Smooth muscle cell (in vitro differentiated cells): ENCODE measurements at regions not wholly inside any gene's neighbourhood (a gene's known extent, or its start where the extent isn't known, plus 50 kb on each side); places are given as distances from the start of the nearest gene placed in this dataset.

Experiments
- DNase-seq: peaks from one replicate; lab custom pipeline; 2025; ENCODE audit not compliant: unreplicated experiment; lab: John Stamatoyannopoulos, UW
- H2AFZ ChIP-seq: fragments of 200-600 bp; sonication (generic); 2 replicates; pipeline ENCODE4 v1.6.0; 2016; ENCODE audit warnings: antibody characterized with exemption, low read depth, mild to moderate bottlenecking
- H3F3A ChIP-seq: fragments of 200-600 bp; sonication (generic); 2 replicates; pipeline ENCODE4 v1.6.0; 2017; ENCODE audit warnings: antibody characterized with exemption, low read depth
- H3K27ac ChIP-seq: fragments of 200-600 bp; sonication (generic); 2 replicates; pipeline ENCODE4 v1.5.1; 2016; ENCODE audit warnings: low read depth, mild to moderate bottlenecking
- H3K27me3 ChIP-seq: fragments of 200-600 bp; sonication (generic); 2 replicates; pipeline ENCODE4 v1.6.1; 2016; ENCODE audit warnings: low read depth, mild to moderate bottlenecking
- H3K36me3 ChIP-seq: fragments of 200-600 bp; sonication (generic); 2 replicates; pipeline ENCODE4 v1.5.1; 2016; ENCODE audit warnings: low read depth
- H3K4me1 ChIP-seq: fragments of 200-600 bp; sonication (generic); 2 replicates; pipeline ENCODE4 v1.5.1; 2016; ENCODE audit warnings: low read depth
- H3K4me2 ChIP-seq: fragments of 200-600 bp; sonication (generic); 2 replicates; pipeline ENCODE4 v1.6.0; 2016; ENCODE audit warnings: mild to moderate bottlenecking
- H3K4me3 ChIP-seq: fragments of 200-600 bp; sonication (generic); 2 replicates; pipeline ENCODE4 v1.5.1; 2016; ENCODE audit warnings: mild to moderate bottlenecking
- H3K79me2 ChIP-seq: fragments of 200-600 bp; sonication (generic); 2 replicates; pipeline ENCODE4 v1.6.0; 2016; ENCODE audit warnings: low read depth, mild to moderate bottlenecking
- H3K9ac ChIP-seq: fragments of 200-600 bp; sonication (generic); 2 replicates; pipeline ENCODE4 v1.6.0; 2016; ENCODE audit warnings: low read depth
- H3K9me3 ChIP-seq: fragments of 200-600 bp; sonication (generic); replicated peaks from 2 replicates; pipeline ENCODE4 v1.5.1; 2016; ENCODE audit warnings: low read depth
- H4K20me1 ChIP-seq: fragments of 200-600 bp; sonication (generic); 2 replicates; pipeline ENCODE4 v1.6.0; 2016; ENCODE audit warnings: low read depth
- WGBS: methylation state at CpG from one replicate; pipeline ENCODE4 v1.1.7; 2016; ENCODE audit warnings: low lambda C conversion rate; 5-methylcytosine and 5-hydroxymethylcytosine counted together
- TF ChIP-seq, protein P1 (sequence below): fragments of 200-600 bp; sonication (generic); IDR thresholded peaks from 2 replicates; pipeline ENCODE4 v1.5.1; 2017; ENCODE audit warnings: borderline replicate concordance, mild to moderate bottlenecking, antibody characterized with exemption; ENCODE audit not compliant: insufficient read depth, poor library complexity, severe bottlenecking

DNA sequence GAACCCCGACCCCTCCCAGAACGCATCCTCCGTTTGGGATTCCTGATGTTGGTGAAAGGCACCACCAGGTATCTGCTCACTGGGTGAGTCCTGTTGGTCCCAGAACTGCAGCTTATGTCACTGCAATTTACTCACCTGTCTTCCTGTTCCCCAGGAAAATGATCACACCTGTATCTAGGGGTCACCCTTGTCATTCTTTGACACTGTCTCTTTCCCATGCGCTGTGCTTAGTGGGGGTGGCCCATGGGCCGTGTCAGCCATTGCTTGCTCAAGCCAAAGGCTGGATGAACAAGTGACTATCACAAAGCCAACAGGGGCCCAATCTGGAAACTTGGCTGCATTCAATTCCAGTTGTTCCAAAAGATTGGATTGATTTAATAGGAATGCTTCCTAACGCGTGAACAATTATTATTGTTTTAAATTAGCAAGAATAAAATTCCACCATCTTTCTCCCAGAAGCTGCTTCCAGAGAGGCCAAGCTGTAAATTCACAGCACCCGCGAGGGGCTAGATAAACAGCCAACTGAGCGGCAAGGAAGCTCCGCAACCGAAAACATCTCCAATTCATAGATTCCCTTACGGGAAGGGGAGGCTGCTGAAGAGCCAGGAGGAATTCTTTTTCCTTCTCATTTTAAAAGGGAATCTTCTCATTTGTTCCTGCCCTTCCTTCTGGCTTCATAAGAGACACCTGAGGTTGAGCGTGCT lies 134.8 kb upstream of the ZMIZ1 start:
- H4K20me1 ChIP-seq, result no peaks in the 10 kb centered on the region
- DNase-seq, result no peak
- TF ChIP-seq, protein P1, sequence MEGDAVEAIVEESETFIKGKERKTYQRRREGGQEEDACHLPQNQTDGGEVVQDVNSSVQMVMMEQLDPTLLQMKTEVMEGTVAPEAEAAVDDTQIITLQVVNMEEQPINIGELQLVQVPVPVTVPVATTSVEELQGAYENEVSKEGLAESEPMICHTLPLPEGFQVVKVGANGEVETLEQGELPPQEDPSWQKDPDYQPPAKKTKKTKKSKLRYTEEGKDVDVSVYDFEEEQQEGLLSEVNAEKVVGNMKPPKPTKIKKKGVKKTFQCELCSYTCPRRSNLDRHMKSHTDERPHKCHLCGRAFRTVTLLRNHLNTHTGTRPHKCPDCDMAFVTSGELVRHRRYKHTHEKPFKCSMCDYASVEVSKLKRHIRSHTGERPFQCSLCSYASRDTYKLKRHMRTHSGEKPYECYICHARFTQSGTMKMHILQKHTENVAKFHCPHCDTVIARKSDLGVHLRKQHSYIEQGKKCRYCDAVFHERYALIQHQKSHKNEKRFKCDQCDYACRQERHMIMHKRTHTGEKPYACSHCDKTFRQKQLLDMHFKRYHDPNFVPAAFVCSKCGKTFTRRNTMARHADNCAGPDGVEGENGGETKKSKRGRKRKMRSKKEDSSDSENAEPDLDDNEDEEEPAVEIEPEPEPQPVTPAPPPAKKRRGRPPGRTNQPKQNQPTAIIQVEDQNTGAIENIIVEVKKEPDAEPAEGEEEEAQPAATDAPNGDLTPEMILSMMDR, result no peak
- H3K4me1 ChIP-seq, result peaks cover 5% of the 10 kb centered on the region
- no peak overlapping the region for H2AFZ ChIP-seq
- H3K36me3 ChIP-seq, result no peaks in the 10 kb centered on the region
- H3K27ac ChIP-seq, result no peak overlapping the region
- no peaks in the 10 kb centered on the region for H3K9me3 ChIP-seq
- H3K27me3 ChIP-seq, result no peaks in the 10 kb centered on the region
- no peaks in the 10 kb centered on the region for H3K79me2 ChIP-seq
- no peak overlapping the region for H3K4me3 ChIP-seq
- 95% methylated on average over 14 of the region's 14 CpGs for WGBS
- H3F3A ChIP-seq, result peaks cover 9% of the 10 kb centered on the region
- no peak overlapping the region for H3K4me2 ChIP-seq
- H3K9ac ChIP-seq, result no peak overlapping the region

DNA sequence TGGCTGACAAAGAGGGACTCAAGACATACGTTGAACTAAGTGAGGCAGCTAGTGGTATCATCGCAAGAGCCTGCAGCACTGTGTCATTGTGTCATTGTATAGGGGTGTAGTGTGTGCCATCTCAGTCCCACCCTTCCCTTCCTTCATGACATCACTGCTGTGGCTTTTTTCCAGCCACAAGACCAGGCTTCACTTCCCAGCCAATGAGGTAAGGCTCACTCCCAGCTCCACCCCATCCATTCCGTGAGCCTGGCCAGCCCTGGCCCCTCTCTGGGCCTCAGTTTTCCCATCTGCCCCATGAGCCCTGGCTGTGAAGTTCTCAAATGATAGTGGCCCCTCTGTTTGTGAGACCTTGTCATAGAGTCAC lies 134.3 kb upstream of the ZMIZ1 start:
- no peaks in the 10 kb centered on the region for H3K79me2 ChIP-seq
- H4K20me1 ChIP-seq, result no peaks in the 10 kb centered on the region
- DNase-seq, result no peak
- no peak overlapping the region for H2AFZ ChIP-seq
- no peak overlapping the region for H3K27ac ChIP-seq
- H3K4me3 ChIP-seq, result no peak overlapping the region
- H3K9me3 ChIP-seq, result no peaks in the 10 kb centered on the region
- H3K36me3 ChIP-seq, result no peaks in the 10 kb centered on the region
- H3K4me2 ChIP-seq, result no peak overlapping the region
- no peaks in the 10 kb centered on the region for H3K27me3 ChIP-seq
- TF ChIP-seq, protein P1, result no peak
- WGBS, result 35% methylated on average over 3 of the region's 3 CpGs
- peaks cover 9% of the 10 kb centered on the region for H3F3A ChIP-seq
- H3K9ac ChIP-seq, result no peak overlapping the region
- H3K4me1 ChIP-seq, result peaks cover 5% of the 10 kb centered on the region

DNA sequence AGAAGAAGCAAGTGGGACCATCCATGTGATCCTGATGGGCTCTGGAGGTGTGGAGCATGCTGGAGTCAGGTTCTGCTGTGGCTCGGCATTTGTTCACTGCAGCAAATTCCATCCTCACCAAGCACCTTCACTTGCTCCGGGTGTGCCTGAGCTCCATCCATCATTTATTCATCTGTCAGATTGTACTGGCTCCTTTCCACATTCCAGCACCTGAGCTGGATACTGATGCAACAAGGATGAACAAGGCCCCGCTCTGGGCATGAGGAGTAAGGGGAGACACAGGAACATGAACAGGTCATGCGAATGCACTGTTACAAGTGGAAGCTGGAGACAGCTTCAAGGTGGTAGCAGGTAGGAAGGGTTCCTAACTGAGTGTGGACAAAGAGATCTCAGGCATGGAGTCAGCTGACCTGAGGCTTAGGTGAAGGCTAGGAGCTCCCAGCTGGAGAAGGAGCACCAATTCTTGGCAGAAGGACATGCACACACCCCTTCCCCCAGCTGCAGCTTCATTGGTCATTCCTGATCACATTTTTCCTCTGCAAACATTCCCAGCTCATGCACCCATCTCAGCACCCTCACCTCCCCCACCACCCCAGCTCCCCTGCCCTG lies 133.7 kb upstream of the ZMIZ1 start:
- Histone ChIP-seq H3K27me3 (no peaks in the 10 kb centered on the region), H3F3A (peaks cover 9% of the 10 kb centered on the region), H3K79me2 (no peaks in the 10 kb centered on the region), H3K4me2 (no peak overlapping the region), H3K36me3 (no peaks in the 10 kb centered on the region), H3K9me3 (no peaks in the 10 kb centered on the region), H3K27ac (no peak overlapping the region), H4K20me1 (no peaks in the 10 kb centered on the region), H3K4me3 (no peak overlapping the region), H3K9ac (no peak overlapping the region), H3K4me1 (peaks cover 5% of the 10 kb centered on the region), H2AFZ (no peak overlapping the region)
- TF ChIP-seq, protein P1, result no peak
- no peak for DNase-seq
- over 99% methylated on average over 4 of the region's 4 CpGs for WGBS
